ENCODE measurements at regions not wholly inside any gene's neighbourhood (a gene's known extent, or its start where the extent isn't known, plus 50 kb on each side); places are given as distances from the start of the nearest gene placed in this dataset.
A peak's percentile ranks its signal among the peaks of the same experiment; 100 is the strongest.

GRCh38 chr5:39604491-39604890, 179.7 kb upstream of the DAB2 start:
- no peak for TF ChIP-seq CTCF (IDR thresholded peaks at IDR 0.05)

GRCh38 chr5:39599721-39600431, 175.1 kb upstream of the DAB2 start:
- peak; percentile 74 for TF ChIP-seq CTCF (IDR thresholded peaks at IDR 0.05)

GRCh38 chr5:39598661-39599248, 174.0 kb upstream of the DAB2 start:
- no peak for TF ChIP-seq CTCF (IDR thresholded peaks at IDR 0.05)

- no peak for TF ChIP-seq CTCF (IDR thresholded peaks at IDR 0.05)
Observed at GRCh38 chr5:39588179-39588578, 163.4 kb upstream of the DAB2 start.

GRCh38 chr5:39587675-39588074, 162.9 kb upstream of the DAB2 start:
- no peak for TF ChIP-seq CTCF (IDR thresholded peaks at IDR 0.05)

- no peak for TF ChIP-seq CTCF (IDR thresholded peaks at IDR 0.05)
Observed at GRCh38 chr5:39586185-39586584, 161.4 kb upstream of the DAB2 start.

GRCh38 chr5:39584927-39585326, 160.1 kb upstream of the DAB2 start:
- no peak for TF ChIP-seq CTCF (IDR thresholded peaks at IDR 0.05)
